DND-41 (cell line): ENCODE measurements at regions not wholly inside any gene's neighbourhood (a gene's known extent, or its start where the extent isn't known, plus 50 kb on each side); places are given as distances from the start of the nearest gene placed in this dataset.

Source experiments
- ATAC-seq: fragments of 200-7000 bp; cut with Tn5 transposase; 3 replicates; pipeline ENCODE4 v1.9.1; 2021; ENCODE audit warnings: low read depth; ENCODE audit not compliant: insufficient read depth
- DNase-seq: peaks from one replicate; pipeline ENCODE4 v3.0.0-alpha.2; 2020
- H2AFZ ChIP-seq: 2 replicates; pipeline ENCODE4 v1.6.0; 2012; ENCODE audit warnings: low read depth, low read length
- H3K27ac ChIP-seq: 2 replicates; pipeline ENCODE4 v1.5.1; 2012; ENCODE audit warnings: low read length, inconsistent platforms
- H3K27me3 ChIP-seq: fragments of 200-600 bp; sonication (generic); 2 replicates; pipeline ENCODE4 v1.6.0; 2012; ENCODE audit warnings: low read length, mild to moderate bottlenecking, inconsistent platforms; ENCODE audit not compliant: insufficient read depth, poor library complexity
- H3K36me3 ChIP-seq: 2 replicates; pipeline ENCODE4 v1.5.1; 2012; ENCODE audit warnings: low read length, inconsistent platforms; ENCODE audit not compliant: insufficient read depth
- H3K4me1 ChIP-seq: 2 replicates; pipeline ENCODE4 v1.5.1; 2012; ENCODE audit warnings: mild to moderate bottlenecking, low read length; ENCODE audit not compliant: insufficient read depth
- H3K4me2 ChIP-seq: 2 replicates; pipeline ENCODE4 v1.6.0; 2012; ENCODE audit warnings: mild to moderate bottlenecking, moderate library complexity, low read length, inconsistent platforms; ENCODE audit not compliant: insufficient read depth
- H3K4me3 ChIP-seq, 2 experiments: fragments of 200-600 bp in 1 of 2; shearing (Covaris generic) in 1 of 2; 2 replicates each; pipeline ENCODE4 v1.5.1; 2012 to 2016; ENCODE audit warnings: inconsistent platforms in 2 of 2, low read length in 2 of 2, mild to moderate bottlenecking in 2 of 2, low read depth in 1 of 2, moderate library complexity in 1 of 2
- H3K79me2 ChIP-seq: 2 replicates; pipeline ENCODE4 v1.6.0; 2012; ENCODE audit warnings: low read length, inconsistent platforms; ENCODE audit not compliant: insufficient read depth
- H3K9ac ChIP-seq: 2 replicates; pipeline ENCODE4 v1.6.0; 2012; ENCODE audit warnings: low read depth, mild to moderate bottlenecking, inconsistent platforms, low read length, moderate library complexity
- H3K9me3 ChIP-seq: 2 replicates; pipeline ENCODE4 v1.5.1; 2012; ENCODE audit warnings: low read length, moderate library complexity, mild to moderate bottlenecking, inconsistent platforms; ENCODE audit not compliant: insufficient read depth, severe bottlenecking
- H4K20me1 ChIP-seq: 2 replicates; pipeline ENCODE4 v1.6.0; 2012; ENCODE audit warnings: low read length; ENCODE audit not compliant: insufficient read depth
- EZH2 ChIP-seq: IDR thresholded peaks from 3 replicates; pipeline ENCODE4 v1.6.1; 2012; ENCODE audit warnings: borderline replicate concordance, low read depth, mild to moderate bottlenecking, moderate library complexity, low read length, inconsistent platforms; ENCODE audit not compliant: severe bottlenecking
- TF ChIP-seq, protein P1 (sequence below): IDR thresholded peaks from 2 replicates; pipeline ENCODE4 v1.5.1; 2012; ENCODE audit warnings: borderline replicate concordance, low read length, moderate library complexity, mild to moderate bottlenecking; ENCODE audit not compliant: poor library complexity, severe bottlenecking; ENCODE audit errors: extremely low read depth

DNA sequence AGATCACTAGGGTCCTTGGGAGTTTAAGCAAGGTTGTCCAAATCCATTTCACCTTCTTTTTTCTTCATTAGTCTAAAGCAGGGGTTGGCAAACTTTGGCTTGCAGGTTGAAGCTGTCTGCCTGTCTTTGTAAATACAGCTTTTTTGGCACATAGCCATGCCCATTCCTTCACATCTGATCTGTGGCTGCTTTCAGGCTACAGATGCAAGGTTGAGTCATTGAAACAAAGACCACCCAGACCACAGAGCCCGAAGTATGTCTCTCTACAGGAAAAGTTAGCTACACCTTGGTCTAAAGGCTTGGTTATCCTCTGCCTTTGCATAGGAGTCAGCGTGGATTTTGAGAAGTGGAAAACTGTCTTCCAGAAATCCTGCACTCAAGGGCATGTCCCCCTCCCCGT is 238.1 kb upstream of the STS start:
- Histone ChIP-seq H4K20me1 (no peaks in the 10 kb centered on the region), H3K9ac (peak overlapping the region; percentile 32), H3K4me2 (peak overlapping the region; percentile 29), H3K4me1 (peaks cover 80% of the 10 kb centered on the region), H3K27ac (peak overlapping the region; percentile 76), H3K27me3 (no peaks in the 10 kb centered on the region), H3K9me3 (no peaks in the 10 kb centered on the region), H2AFZ (no peak overlapping the region), H3K79me2 (peaks cover 5% of the 10 kb centered on the region; the same call in 1 of the 2 replicates), H3K4me3 (no peak overlapping the region), H3K36me3 (no peaks in the 10 kb centered on the region)
- no peak for TF ChIP-seq EZH2
- TF ChIP-seq, protein P1, sequence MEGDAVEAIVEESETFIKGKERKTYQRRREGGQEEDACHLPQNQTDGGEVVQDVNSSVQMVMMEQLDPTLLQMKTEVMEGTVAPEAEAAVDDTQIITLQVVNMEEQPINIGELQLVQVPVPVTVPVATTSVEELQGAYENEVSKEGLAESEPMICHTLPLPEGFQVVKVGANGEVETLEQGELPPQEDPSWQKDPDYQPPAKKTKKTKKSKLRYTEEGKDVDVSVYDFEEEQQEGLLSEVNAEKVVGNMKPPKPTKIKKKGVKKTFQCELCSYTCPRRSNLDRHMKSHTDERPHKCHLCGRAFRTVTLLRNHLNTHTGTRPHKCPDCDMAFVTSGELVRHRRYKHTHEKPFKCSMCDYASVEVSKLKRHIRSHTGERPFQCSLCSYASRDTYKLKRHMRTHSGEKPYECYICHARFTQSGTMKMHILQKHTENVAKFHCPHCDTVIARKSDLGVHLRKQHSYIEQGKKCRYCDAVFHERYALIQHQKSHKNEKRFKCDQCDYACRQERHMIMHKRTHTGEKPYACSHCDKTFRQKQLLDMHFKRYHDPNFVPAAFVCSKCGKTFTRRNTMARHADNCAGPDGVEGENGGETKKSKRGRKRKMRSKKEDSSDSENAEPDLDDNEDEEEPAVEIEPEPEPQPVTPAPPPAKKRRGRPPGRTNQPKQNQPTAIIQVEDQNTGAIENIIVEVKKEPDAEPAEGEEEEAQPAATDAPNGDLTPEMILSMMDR, result no peak
- DNase-seq, result peak; percentile 79
- ATAC-seq, result peak; percentile 93

DNA sequence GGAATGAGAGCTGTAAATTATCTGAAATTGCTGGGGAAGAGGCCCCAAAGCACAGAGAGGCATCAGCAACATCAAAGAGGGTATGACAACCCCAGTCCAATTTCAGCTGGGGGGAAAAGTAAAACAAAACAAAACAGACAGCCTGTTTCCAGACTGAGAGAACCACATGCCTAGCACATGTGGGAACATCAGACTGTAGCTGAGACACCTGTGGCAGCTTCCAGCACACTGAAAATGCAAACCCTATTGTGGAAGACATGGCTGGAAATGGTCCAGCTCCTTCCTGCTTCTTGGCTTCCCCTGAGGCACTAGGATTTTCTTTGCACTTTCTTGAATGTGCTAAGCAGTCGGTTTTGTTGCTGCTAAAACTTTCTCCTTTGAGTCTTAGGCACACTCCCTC is 240.9 kb upstream of the STS start:
- DNase-seq (peak; percentile 28), ATAC-seq (peak; percentile 27; the same call in 2 of the 3 replicates)
- Histone ChIP-seq H3K9ac (peak overlapping the region; percentile 18), H3K79me2 (peaks cover 5% of the 10 kb centered on the region; the same call in 1 of the 2 replicates), H3K4me2 (no peak overlapping the region), H3K4me3 (no peak overlapping the region), H4K20me1 (no peaks in the 10 kb centered on the region), H2AFZ (no peak overlapping the region), H3K9me3 (no peaks in the 10 kb centered on the region), H3K4me1 (peaks cover 94% of the 10 kb centered on the region), H3K27me3 (no peaks in the 10 kb centered on the region), H3K36me3 (no peaks in the 10 kb centered on the region), H3K27ac (peak overlapping the region; percentile 76)
- no peak for TF ChIP-seq EZH2
- TF ChIP-seq, protein P1, result no peak

GRCh38 chrX:6904156-6904555 is 243.4 kb upstream of the STS start:
- Histone ChIP-seq H3K9ac (peak overlapping the region; percentile 56), H3K4me1 (peaks cover 82% of the 10 kb centered on the region), H3K9me3 (no peaks in the 10 kb centered on the region), H3K4me3 (no peak overlapping the region), H3K27me3 (no peaks in the 10 kb centered on the region), H3K27ac (peak overlapping the region; percentile 76), H3K36me3 (no peaks in the 10 kb centered on the region), H2AFZ (no peak overlapping the region), H3K79me2 (peaks cover 5% of the 10 kb centered on the region; the same call in 1 of the 2 replicates), H4K20me1 (no peaks in the 10 kb centered on the region), H3K4me2 (peak overlapping the region; percentile 41)
- ATAC-seq (peak; percentile 90), DNase-seq (peak; percentile 63)
- TF ChIP-seq, protein P1, result no peak
- no peak for TF ChIP-seq EZH2
